ENCODE measurements at regions not wholly inside any gene's neighbourhood (a gene's known extent, or its start where the extent isn't known, plus 50 kb on each side); places are given as distances from the start of the nearest gene placed in this dataset.

DNA sequence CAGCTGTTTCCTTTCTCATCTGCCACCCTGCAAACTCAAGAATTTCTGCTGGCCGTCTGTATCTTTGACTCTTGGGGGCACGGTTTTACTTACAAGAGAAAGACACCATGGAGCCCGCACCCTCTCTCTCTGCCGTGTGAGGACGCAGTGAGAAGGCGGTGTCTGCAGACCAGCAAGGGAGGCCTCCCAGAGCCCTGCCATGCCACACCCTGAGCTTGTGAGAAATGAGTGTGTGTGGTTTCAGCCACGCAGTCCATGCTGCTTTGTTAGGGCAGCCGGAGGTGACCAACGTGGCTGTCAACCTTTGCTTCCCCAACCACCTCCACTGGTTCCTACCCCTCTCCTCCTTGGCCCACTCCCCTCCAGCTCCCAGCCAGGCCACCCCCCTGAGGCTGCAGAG, 70.1 kb upstream of the NUP50 start:
- intact Hi-C loops (cut with micrococcal nuclease), result no loop called here

DNA sequence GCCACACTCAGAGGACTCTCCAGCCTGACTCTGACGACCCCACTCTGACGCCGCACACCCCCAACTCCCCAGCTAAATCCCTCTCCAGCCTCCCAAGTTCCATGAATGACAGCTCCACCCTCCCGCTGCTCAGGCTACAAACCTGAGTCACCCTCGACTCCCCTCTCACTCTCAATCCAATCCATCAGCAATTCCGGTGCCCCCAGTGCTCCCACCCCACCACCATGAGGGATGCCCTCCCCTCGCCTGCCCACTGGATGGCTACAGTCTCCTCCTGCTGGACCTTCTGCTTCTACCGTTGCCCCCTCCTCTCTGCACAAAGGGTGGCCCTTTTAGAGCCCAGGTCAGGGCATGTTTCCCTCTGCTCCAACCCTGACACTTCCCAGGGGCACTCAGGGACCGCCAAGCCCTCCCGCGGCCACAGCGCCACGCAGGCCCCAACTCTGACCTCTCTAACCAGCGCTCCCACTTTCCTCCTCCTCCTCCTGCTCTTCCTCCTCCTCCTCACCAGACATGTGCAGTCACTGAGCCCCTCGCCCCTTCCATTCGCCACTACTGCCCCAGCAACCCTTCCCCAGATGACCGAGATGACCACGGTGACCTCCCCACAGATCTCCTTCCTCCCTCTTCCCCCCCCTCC, 69.5 kb upstream of the NUP50 start:
- ChIA-PET POLR2A (ENCODE audit: unreplicated experiment) (no interaction called here), CTCF (no interaction called here)
- H3F3A ChIP-seq (ENCODE audit: low read length, unreplicated experiment), result no peaks in the 10 kb centered on the region
- H2AFZ ChIP-seq (ENCODE audit: low read length), result no peak overlapping the region
- no peaks in the 10 kb centered on the region for H3K79me2 ChIP-seq (ENCODE audit: low read length)
- DNase-seq, result no peak
- no peak for ATAC-seq
- no peak overlapping the region for H3K27ac ChIP-seq (ENCODE audit: low read length)
- BruUV-seq (replicated peaks), result no TSS peak
- no peak overlapping the region for H3K9ac ChIP-seq (ENCODE audit: low read length)
- H3K4me1 ChIP-seq (ENCODE audit: insufficient read depth, low read length), result no peaks in the 10 kb centered on the region
- H3K4me3 ChIP-seq (ENCODE audit: low read length), result no peak overlapping the region
- H3K36me3 ChIP-seq (ENCODE audit: low read depth, low read length), result no peaks in the 10 kb centered on the region
- H3K27me3 ChIP-seq (ENCODE audit: low read length), result no peaks in the 10 kb centered on the region
- no peak overlapping the region for H3K4me2 ChIP-seq (ENCODE audit: low read length)
- intact Hi-C loops (cut with micrococcal nuclease), result no loop called here
- no peaks in the 10 kb centered on the region for H4K20me1 ChIP-seq (ENCODE audit: low read length)
- H3K9me3 ChIP-seq (ENCODE audit: low read length), result no peaks in the 10 kb centered on the region
- no peaks in the 10 kb centered on the region for H3K9me2 ChIP-seq (replicated peaks; ENCODE audit: low read length)
- TF ChIP-seq EZH2 (IDR thresholded peaks at IDR 0.05; ENCODE audit: low read length, unreplicated experiment) (no peak), EZH2phosphoT487 (IDR thresholded peaks at IDR 0.05; ENCODE audit: borderline replicate concordance, low read length) (no peak)
- TF ChIP-seq, protein P1, sequence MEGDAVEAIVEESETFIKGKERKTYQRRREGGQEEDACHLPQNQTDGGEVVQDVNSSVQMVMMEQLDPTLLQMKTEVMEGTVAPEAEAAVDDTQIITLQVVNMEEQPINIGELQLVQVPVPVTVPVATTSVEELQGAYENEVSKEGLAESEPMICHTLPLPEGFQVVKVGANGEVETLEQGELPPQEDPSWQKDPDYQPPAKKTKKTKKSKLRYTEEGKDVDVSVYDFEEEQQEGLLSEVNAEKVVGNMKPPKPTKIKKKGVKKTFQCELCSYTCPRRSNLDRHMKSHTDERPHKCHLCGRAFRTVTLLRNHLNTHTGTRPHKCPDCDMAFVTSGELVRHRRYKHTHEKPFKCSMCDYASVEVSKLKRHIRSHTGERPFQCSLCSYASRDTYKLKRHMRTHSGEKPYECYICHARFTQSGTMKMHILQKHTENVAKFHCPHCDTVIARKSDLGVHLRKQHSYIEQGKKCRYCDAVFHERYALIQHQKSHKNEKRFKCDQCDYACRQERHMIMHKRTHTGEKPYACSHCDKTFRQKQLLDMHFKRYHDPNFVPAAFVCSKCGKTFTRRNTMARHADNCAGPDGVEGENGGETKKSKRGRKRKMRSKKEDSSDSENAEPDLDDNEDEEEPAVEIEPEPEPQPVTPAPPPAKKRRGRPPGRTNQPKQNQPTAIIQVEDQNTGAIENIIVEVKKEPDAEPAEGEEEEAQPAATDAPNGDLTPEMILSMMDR (conservative IDR thresholded peaks at IDR 0.05; ENCODE audit: low read depth, low read length), result no peak

More for the DNA sequence above, 70.1 kb upstream of the NUP50 start:
- H3K4me3 ChIP-seq (ENCODE audit: low read length), result no peak overlapping the region
- no peaks in the 10 kb centered on the region for H3F3A ChIP-seq (ENCODE audit: low read length, unreplicated experiment)
- H3K4me1 ChIP-seq (ENCODE audit: insufficient read depth, low read length), result no peaks in the 10 kb centered on the region
- no peak overlapping the region for H3K4me2 ChIP-seq (ENCODE audit: low read length)
- no peak overlapping the region for H3K27ac ChIP-seq (ENCODE audit: low read length)
- ATAC-seq (peak; percentile 28; the same call in 1 of the 2 replicates), DNase-seq (no peak)
- no peak overlapping the region for H2AFZ ChIP-seq (ENCODE audit: low read length)
- H3K9ac ChIP-seq (ENCODE audit: low read length), result no peak overlapping the region
- ChIA-PET CTCF (no interaction called here), POLR2A (ENCODE audit: unreplicated experiment) (no interaction called here)
- H3K36me3 ChIP-seq (ENCODE audit: low read depth, low read length), result no peaks in the 10 kb centered on the region
- no peaks in the 10 kb centered on the region for H4K20me1 ChIP-seq (ENCODE audit: low read length)
- no peaks in the 10 kb centered on the region for H3K9me3 ChIP-seq (ENCODE audit: low read length)
- no peaks in the 10 kb centered on the region for H3K27me3 ChIP-seq (ENCODE audit: low read length)
- TF ChIP-seq EZH2 (IDR thresholded peaks at IDR 0.05; ENCODE audit: low read length, unreplicated experiment), result no peak
- TF ChIP-seq EZH2phosphoT487 (IDR thresholded peaks at IDR 0.05; ENCODE audit: borderline replicate concordance, low read length), result no peak
- TF ChIP-seq, protein P1 (conservative IDR thresholded peaks at IDR 0.05; ENCODE audit: low read depth, low read length), result no peak
- no peaks in the 10 kb centered on the region for H3K79me2 ChIP-seq (ENCODE audit: low read length)
- BruUV-seq (replicated peaks), result no TSS peak
- H3K9me2 ChIP-seq (replicated peaks; ENCODE audit: low read length), result no peaks in the 10 kb centered on the region

DNA sequence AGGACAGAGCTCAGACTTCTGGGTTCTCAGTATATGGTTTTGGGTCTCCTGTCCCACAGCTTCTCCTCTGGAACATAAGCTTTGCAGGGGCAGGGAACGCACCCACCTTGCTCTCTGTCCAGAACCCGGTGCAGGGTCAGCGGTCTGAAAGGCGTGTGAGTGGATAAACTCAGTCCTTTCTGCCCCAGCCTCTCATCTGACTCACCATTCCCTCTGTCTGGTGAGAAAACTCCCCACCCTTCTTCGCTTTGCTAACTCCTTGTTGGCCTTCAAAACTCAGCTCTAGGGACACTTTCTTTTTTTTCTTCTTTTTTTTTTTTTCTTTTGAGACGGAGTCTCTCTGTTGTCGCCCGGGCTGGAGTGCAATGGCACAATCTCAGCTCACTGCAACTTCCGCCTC, 68.9 kb upstream of the NUP50 start:
- TF ChIP-seq EZH2phosphoT487 (IDR thresholded peaks at IDR 0.05; ENCODE audit: borderline replicate concordance, low read length) (no peak), EZH2 (IDR thresholded peaks at IDR 0.05; ENCODE audit: low read length, unreplicated experiment) (no peak)
- TF ChIP-seq, protein P1 (conservative IDR thresholded peaks at IDR 0.05; ENCODE audit: low read depth, low read length), result no peak
- POLR2A ChIA-PET (ENCODE audit: unreplicated experiment), result no interaction called here

More for the DNA sequence above, 68.9 kb upstream of the NUP50 start:
- no peaks in the 10 kb centered on the region for H3K27me3 ChIP-seq (ENCODE audit: low read length)
- DNase-seq, result no peak
- CTCF ChIA-PET, result no interaction called here
- H3K9me3 ChIP-seq (ENCODE audit: low read length), result no peaks in the 10 kb centered on the region
- H3K36me3 ChIP-seq (ENCODE audit: low read depth, low read length), result no peaks in the 10 kb centered on the region
- H2AFZ ChIP-seq (ENCODE audit: low read length), result no peak overlapping the region
- no peaks in the 10 kb centered on the region for H3F3A ChIP-seq (ENCODE audit: low read length, unreplicated experiment)
- no peak overlapping the region for H3K9ac ChIP-seq (ENCODE audit: low read length)
- no peaks in the 10 kb centered on the region for H3K9me2 ChIP-seq (replicated peaks; ENCODE audit: low read length)
- no peak overlapping the region for H3K4me3 ChIP-seq (ENCODE audit: low read length)
- H4K20me1 ChIP-seq (ENCODE audit: low read length), result no peaks in the 10 kb centered on the region
- H3K79me2 ChIP-seq (ENCODE audit: low read length), result no peaks in the 10 kb centered on the region
- intact Hi-C loops (cut with micrococcal nuclease), result no loop called here
- no peak overlapping the region for H3K4me2 ChIP-seq (ENCODE audit: low read length)
- H3K27ac ChIP-seq (ENCODE audit: low read length), result no peak overlapping the region
- ATAC-seq, result no peak
- H3K4me1 ChIP-seq (ENCODE audit: insufficient read depth, low read length), result no peaks in the 10 kb centered on the region
- no TSS peak for BruUV-seq (replicated peaks)

Data from PC-3 (cell line).